C4-2B (cell line): ENCODE measurements at regions not wholly inside any gene's neighbourhood (a gene's known extent, or its start where the extent isn't known, plus 50 kb on each side); places are given as distances from the start of the nearest gene placed in this dataset.

ENCODE experiments used
- CTCF ChIP-seq: fragments of 450-650 bp; conservative IDR thresholded peaks from 2 replicates; pipeline ENCODE4 v1.5.1; 2017; ENCODE audit warnings: mild to moderate bottlenecking
- ZFX ChIP-seq: fragments of 450-650 bp; IDR thresholded peaks from 2 replicates; pipeline ENCODE4 v1.6.1; 2017

GRCh38 chr12:19681007-19681406 is 241.7 kb downstream of the AEBP2 start:
- no peak for TF ChIP-seq CTCF
- TF ChIP-seq ZFX: no peak
